ENCODE measurements at regions not wholly inside any gene's neighbourhood (a gene's known extent, or its start where the extent isn't known, plus 50 kb on each side); places are given as distances from the start of the nearest gene placed in this dataset.

DNA sequence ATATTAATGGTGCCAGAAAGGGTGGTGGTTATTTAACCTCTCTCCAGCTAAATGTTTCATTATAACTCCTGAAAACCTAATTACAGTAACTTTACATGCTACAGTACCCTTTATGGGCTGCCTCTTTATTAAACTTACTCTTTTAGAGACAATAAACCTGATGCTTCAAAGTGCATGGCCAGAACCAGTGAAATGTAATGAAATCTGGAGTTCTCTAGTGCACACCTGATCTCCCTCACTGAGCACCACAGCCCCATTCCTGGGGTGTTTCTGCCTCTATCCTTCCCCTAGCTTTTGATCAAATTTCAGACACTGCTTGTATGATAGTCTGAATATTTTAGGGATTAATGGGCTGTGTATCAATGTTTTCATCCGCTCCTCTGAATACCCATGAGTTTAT lies 306.5 kb upstream of the WWC1 start:
- TF ChIP-seq POLR2A (IDR thresholded peaks at IDR 0.05; ENCODE audit: low read length) (no peak), GATA1 (IDR thresholded peaks at IDR 0.05; ENCODE audit: low read depth, low read length) (no peak)
